CD14-positive monocyte (primary cell): ENCODE measurements at regions not wholly inside any gene's neighbourhood (a gene's known extent, or its start where the extent isn't known, plus 50 kb on each side); places are given as distances from the start of the nearest gene placed in this dataset. TPM values are rescaled to one million over a fixed set of nuclear protein-coding genes. Genes with fewer than 3 reads are reported as not detected.

ENCODE experiments used
- DNase-seq, 3 donors: peaks; one replicate each; pipeline ENCODE4 v3.0.0-alpha.2; 2011 to 2022
- H2AFZ ChIP-seq: 2 replicates; pipeline ENCODE4 v1.6.0; 2012; ENCODE audit warnings: mild to moderate bottlenecking, low read depth, low read length, inconsistent platforms; ENCODE audit not compliant: insufficient read depth, poor library complexity, severe bottlenecking
- H3K27ac ChIP-seq, 2 donors: 1 replicate in 1 of 2; 2 replicates in 1 of 2; pipeline ENCODE4 v1.5.1; 2012 to 2013; ENCODE audit warnings: low read length in 2 of 2, control low read depth in 1 of 2, inconsistent platforms in 1 of 2, low read depth in 1 of 2, mild to moderate bottlenecking in 1 of 2
- H3K27me3 ChIP-seq, 2 donors: one replicate each; pipeline versions ENCODE4 v1.6.0 to v1.6.1; 2011 to 2013; ENCODE audit warnings: low read length in 2 of 2; ENCODE audit not compliant: control insufficient read depth in 2 of 2, insufficient read depth in 2 of 2
- H3K36me3 ChIP-seq, 2 donors: replicated peaks in 1 of 2; 1 replicate in 1 of 2; 2 replicates in 1 of 2; pipeline versions ENCODE4 v1.5.1 to v1.6.1; 2012 to 2013; ENCODE audit warnings: low read length in 2 of 2, control low read depth in 1 of 2, inconsistent platforms in 1 of 2, mild to moderate bottlenecking in 1 of 2; ENCODE audit not compliant: insufficient read depth in 2 of 2, control insufficient read depth in 1 of 2
- H3K4me1 ChIP-seq, 2 donors: 1 replicate in 1 of 2; 2 replicates in 1 of 2; pipeline versions ENCODE4 v1.5.1 to v1.6.1; 2012 to 2013; ENCODE audit warnings: low read length in 2 of 2, control low read depth in 1 of 2, inconsistent platforms in 1 of 2, mild to moderate bottlenecking in 1 of 2, moderate library complexity in 1 of 2; ENCODE audit not compliant: insufficient read depth in 2 of 2, control insufficient read depth in 1 of 2
- H3K4me2 ChIP-seq: replicated peaks from 2 replicates; pipeline ENCODE3; 2012; ENCODE audit warnings: low read length, moderate library complexity, mild to moderate bottlenecking; ENCODE audit not compliant: poor library complexity, severe bottlenecking; ENCODE audit errors: extremely low read depth
- H3K4me3 ChIP-seq, 3 experiments: fragments of 200-600 bp in 1 of 3; sonication (generic) in 1 of 3; replicated peaks in 1 of 3; 1 replicate in 2 of 3; 2 replicates in 1 of 3; pipeline ENCODE4 v1.5.1; 2011 to 2013; ENCODE audit warnings: low read length in 3 of 3, mild to moderate bottlenecking in 3 of 3, control low read depth in 2 of 3, low read depth in 2 of 3, inconsistent platforms in 1 of 3, moderate library complexity in 1 of 3
- H3K79me2 ChIP-seq: 2 replicates; pipeline ENCODE4 v1.6.0; 2012; ENCODE audit warnings: mild to moderate bottlenecking, control low read depth, inconsistent platforms, low read length, moderate library complexity; ENCODE audit not compliant: insufficient read depth
- H3K9ac ChIP-seq: 2 replicates; pipeline ENCODE4 v1.6.0; 2017; ENCODE audit warnings: low read length, mild to moderate bottlenecking; ENCODE audit not compliant: insufficient read depth, poor library complexity, severe bottlenecking
- H3K9me3 ChIP-seq, 2 donors: replicated peaks in 1 of 2; 1 replicate in 1 of 2; 2 replicates in 1 of 2; pipeline versions ENCODE4 v1.5.1 to v1.6.1; 2012 to 2013; ENCODE audit warnings: low read length in 2 of 2, control low read depth in 1 of 2; ENCODE audit not compliant: control insufficient read depth in 1 of 2, insufficient read depth in 1 of 2
- H4K20me1 ChIP-seq: 2 replicates; pipeline ENCODE4 v1.6.0; 2012; ENCODE audit warnings: mild to moderate bottlenecking, low read length, control low read depth, moderate library complexity; ENCODE audit not compliant: insufficient read depth
- H3K27ac Mint-ChIP-seq, 7 donors: one replicate each; pipeline ENCODE4 v1.8.0; 2020; ENCODE audit warnings: mild to moderate bottlenecking in 7 of 7, mixed read lengths in 7 of 7, moderate library complexity in 6 of 7, inconsistent platforms in 2 of 7
- H3K27me3 Mint-ChIP-seq, 3 donors: one replicate each; pipeline ENCODE4 v1.8.0; 2021 to 2022; ENCODE audit warnings: low read depth in 3 of 3, mild to moderate bottlenecking in 3 of 3, mixed read lengths in 3 of 3, moderate library complexity in 3 of 3, inconsistent platforms in 1 of 3
- H3K36me3 Mint-ChIP-seq, 2 donors: one replicate each; pipeline ENCODE4 v1.8.0; 2020; ENCODE audit warnings: mixed read lengths in 2 of 2, inconsistent platforms in 1 of 2, mild to moderate bottlenecking in 1 of 2
- H3K4me1 Mint-ChIP-seq: one replicate; pipeline ENCODE4 v1.8.0; 2020; ENCODE audit warnings: mild to moderate bottlenecking, mixed read lengths
- H3K4me3 Mint-ChIP-seq, 2 donors: one replicate each; pipeline ENCODE4 v1.8.0; 2020; ENCODE audit warnings: mild to moderate bottlenecking in 2 of 2, mixed read lengths in 2 of 2, moderate library complexity in 1 of 2
- H3K9me3 Mint-ChIP-seq, 7 donors: one replicate each; pipeline ENCODE4 v1.8.0; 2020 to 2022; ENCODE audit warnings: mixed read lengths in 7 of 7, mild to moderate bottlenecking in 6 of 7, moderate library complexity in 6 of 7, inconsistent platforms in 2 of 7
- WGBS: methylation state at CpG from one replicate; pipeline ENCODE4 v1.1.5; 2013; ENCODE audit warnings: missing lambda C conversion rate; ENCODE audit not compliant: insufficient coverage; 5-methylcytosine and 5-hydroxymethylcytosine counted together
- intact Hi-C, 2 donors: fragments of 100-400 bp; cut with micrococcal nuclease; formaldehyde crosslinking; loops; one replicate each; pipeline versions ENCODE4 v1.15.0 to v1.15.1; 2023
- small RNA-seq: library from RNA; depleted of rRNA; stranded (forward); fragments of <200 nt; gene quantifications from one replicate; pipeline ENCODE3, GENCODE V24; 2012; ENCODE audit warnings: low read depth; ENCODE audit not compliant: insufficient read length
- TF ChIP-seq, protein P1 (sequence below): fragments of 200-600 bp; IDR thresholded peaks from one replicate; pipeline ENCODE4 v1.8.0; 2022; ENCODE audit warnings: antibody characterized with exemption, mild to moderate bottlenecking

DNA sequence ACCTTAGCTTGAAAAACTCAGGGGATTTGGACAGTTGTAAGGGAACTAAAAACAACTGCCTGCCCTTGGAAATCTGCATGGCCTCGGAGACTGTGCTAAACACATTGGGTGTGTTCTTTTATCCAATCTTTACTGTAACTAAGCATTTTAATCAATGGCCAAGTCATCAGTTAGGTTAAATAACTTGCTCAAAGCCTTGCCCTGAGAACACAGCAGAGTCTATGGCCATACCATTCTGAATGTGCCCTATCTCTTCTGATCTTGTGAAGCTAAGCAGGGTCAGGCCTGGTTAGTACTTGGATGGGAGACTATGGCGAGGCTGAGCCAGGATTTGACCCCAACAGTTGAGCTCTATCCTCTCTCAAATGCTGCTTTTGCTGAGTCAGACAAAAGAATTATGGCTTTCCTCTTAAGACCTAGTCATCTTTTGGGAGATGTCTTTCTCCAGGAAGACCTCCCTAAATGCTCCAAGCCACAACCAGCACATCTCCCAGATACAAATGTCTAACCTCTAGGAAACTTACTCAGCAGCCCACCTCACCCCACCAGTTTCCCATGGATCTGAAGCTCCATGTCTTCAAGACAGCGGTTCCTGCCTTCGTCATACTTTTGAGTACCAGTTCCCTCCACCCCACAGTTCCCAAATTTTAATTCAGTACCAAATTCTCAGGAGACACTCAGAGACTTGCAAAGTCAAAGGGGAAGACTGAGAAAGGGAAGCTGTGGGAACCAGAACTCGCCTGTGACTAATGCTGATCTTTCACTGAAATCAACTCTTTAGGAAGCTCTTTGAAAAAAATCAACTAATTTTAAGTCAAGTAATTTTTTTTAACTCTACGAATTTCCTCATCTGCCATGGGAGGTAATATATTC lies 336.1 kb downstream of the MAF start:
- Histone ChIP-seq H3K79me2 (no peaks in the 10 kb centered on the region), H2AFZ (no peak overlapping the region), H3K27me3 (no peaks in the 10 kb centered on the region), H3K4me2 (peak overlapping the region; percentile 6), H3K4me1 (peaks cover 46 to 47% of the 10 kb centered on the region in 2 donors), H3K9ac (no peak overlapping the region), H3K36me3 (no peaks in the 10 kb centered on the region), H3K27ac (peak overlapping the region in 1 of 2 donors; percentile 17), H3K9me3 (no peaks in the 10 kb centered on the region), H4K20me1 (no peaks in the 10 kb centered on the region), H3K4me3 (no peak overlapping the region)
- Mint-ChIP-seq H3K36me3 (no peaks in the 10 kb centered on the region), H3K27ac (peak overlapping the region; percentile 58 to 93 (median 81)), H3K27me3 (peaks cover under 1 to 11% (median 4%) of the 10 kb centered on the region in 3 donors), H3K4me3 (peak overlapping the region in 1 of 2 donors; percentile 3), H3K9me3 (peaks cover 0 to 3% (median 2%) of the 10 kb centered on the region in 7 donors), H3K4me1 (peaks cover 58% of the 10 kb centered on the region)
- intact Hi-C loops = loop anchor here in 1 of 2 donors (2.0 to 5.0 kb wide), 2 partner anchors 63 to 336 kb away; partner anchors contain the start of gene MAF
- TF ChIP-seq, protein P1, sequence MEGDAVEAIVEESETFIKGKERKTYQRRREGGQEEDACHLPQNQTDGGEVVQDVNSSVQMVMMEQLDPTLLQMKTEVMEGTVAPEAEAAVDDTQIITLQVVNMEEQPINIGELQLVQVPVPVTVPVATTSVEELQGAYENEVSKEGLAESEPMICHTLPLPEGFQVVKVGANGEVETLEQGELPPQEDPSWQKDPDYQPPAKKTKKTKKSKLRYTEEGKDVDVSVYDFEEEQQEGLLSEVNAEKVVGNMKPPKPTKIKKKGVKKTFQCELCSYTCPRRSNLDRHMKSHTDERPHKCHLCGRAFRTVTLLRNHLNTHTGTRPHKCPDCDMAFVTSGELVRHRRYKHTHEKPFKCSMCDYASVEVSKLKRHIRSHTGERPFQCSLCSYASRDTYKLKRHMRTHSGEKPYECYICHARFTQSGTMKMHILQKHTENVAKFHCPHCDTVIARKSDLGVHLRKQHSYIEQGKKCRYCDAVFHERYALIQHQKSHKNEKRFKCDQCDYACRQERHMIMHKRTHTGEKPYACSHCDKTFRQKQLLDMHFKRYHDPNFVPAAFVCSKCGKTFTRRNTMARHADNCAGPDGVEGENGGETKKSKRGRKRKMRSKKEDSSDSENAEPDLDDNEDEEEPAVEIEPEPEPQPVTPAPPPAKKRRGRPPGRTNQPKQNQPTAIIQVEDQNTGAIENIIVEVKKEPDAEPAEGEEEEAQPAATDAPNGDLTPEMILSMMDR = no peak
- peak; percentile 74 to 85 (median 80) for DNase-seq
- no CpG with 5 or more reads among the region's 6 CpGs for WGBS

DNA sequence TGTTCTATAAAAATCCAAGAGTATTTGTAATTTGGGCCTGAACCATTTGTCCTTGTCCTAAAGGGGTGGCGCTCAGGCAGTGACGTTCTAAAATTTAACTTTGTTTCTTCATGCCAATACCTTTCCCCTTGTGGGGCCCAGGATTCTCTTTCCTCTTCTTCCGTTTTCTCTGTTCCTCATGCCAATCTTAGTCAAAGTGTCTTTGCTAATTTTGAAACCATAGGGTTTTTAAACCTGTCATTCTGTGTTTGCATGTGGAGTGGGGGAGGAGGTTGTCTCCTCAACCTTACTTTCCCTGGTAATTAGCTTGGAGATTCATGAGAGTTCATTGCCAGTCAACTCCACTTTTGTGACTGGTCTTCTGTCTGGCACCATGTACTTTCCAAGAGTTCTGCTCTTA lies 337.1 kb downstream of the MAF start:
- peaks cover 0 to 6% (median 2%) of the 10 kb centered on the region in 7 donors for H3K9me3 Mint-ChIP-seq
- H3K27ac Mint-ChIP-seq = peak overlapping the region in 3 of 7 donors; percentile 12 to 50 (median 41)
- peaks cover 2 to 9% (median 6%) of the 10 kb centered on the region in 3 donors for H3K27me3 Mint-ChIP-seq
- H3K27me3 ChIP-seq = no peaks in the 10 kb centered on the region
- H3K36me3 ChIP-seq = no peaks in the 10 kb centered on the region
- no peak overlapping the region for H3K9ac ChIP-seq
- peak overlapping the region in 1 of 3 experiments; percentile 4 for H3K4me3 ChIP-seq
- intact Hi-C loops = no loop called here
- H3K9me3 ChIP-seq = no peaks in the 10 kb centered on the region
- H3K36me3 Mint-ChIP-seq = no peaks in the 10 kb centered on the region
- no peak overlapping the region for H3K4me3 Mint-ChIP-seq
- peaks cover 48% of the 10 kb centered on the region for H3K4me1 Mint-ChIP-seq
- peaks cover 35 to 39% of the 10 kb centered on the region in 2 donors for H3K4me1 ChIP-seq
- TF ChIP-seq, protein P1 = no peak
- no peak overlapping the region for H2AFZ ChIP-seq
- no peaks in the 10 kb centered on the region for H4K20me1 ChIP-seq
- no peak overlapping the region for H3K27ac ChIP-seq
- H3K4me2 ChIP-seq = peak overlapping the region; percentile 8
- no CpG with 5 or more reads among the region's 3 CpGs for WGBS
- H3K79me2 ChIP-seq = no peaks in the 10 kb centered on the region
- DNase-seq = peak in 2 of 3 donors; percentile 33 to 50

Small RNA genes in the stretch of these regions (small RNA-seq; reads per million reads assigned to genes)
- not detected for gene RNA5SP431
